ENCODE measurements at regions not wholly inside any gene's neighbourhood (a gene's known extent, or its start where the extent isn't known, plus 50 kb on each side); places are given as distances from the start of the nearest gene placed in this dataset.
"Not testable (repeated sequence)": the region's sequence is repeated elsewhere in the genome, so short reads cannot be mapped to it uniquely, and the experiment has no call there.

DNA sequence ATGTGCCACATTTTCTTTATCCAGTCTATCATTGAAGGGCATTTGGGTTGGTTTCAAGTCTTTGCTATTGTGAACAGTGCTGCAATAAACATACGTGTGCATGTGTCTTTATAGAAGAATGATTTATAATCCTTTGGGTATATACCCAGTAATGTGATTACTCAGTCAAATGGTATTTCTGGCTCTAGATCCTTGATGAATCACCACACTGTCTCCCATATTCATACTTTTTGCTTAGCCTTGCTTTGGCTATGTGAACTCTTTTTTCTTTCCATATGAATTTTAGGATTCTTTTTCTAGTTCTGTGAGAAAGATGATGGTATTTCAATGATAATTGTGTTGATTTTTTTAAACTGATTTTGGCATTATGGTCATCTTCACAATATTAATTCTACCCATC is 530.1 kb downstream of the SLC6A15 start:
- TF ChIP-seq CTCF, POLR2A (IDR thresholded peaks at IDR 0.05): not testable (repeated sequence)
